Vagina (tissue), 2 donors: ENCODE measurements at regions not wholly inside any gene's neighbourhood (a gene's known extent, or its start where the extent isn't known, plus 50 kb on each side); places are given as distances from the start of the nearest gene placed in this dataset.

Source experiments
- DNase-seq, 2 donors: peaks; one replicate each; pipeline ENCODE4 v3.0.0-alpha.2; 2017; ENCODE audit errors: extremely low spot score in 2 of 2
- H3K27ac ChIP-seq: fragments of 200-600 bp; sonication (generic); one replicate; pipeline ENCODE4 v1.5.1; 2019
- H3K27me3 ChIP-seq: fragments of 200-600 bp; sonication (generic); one replicate; pipeline ENCODE4 v1.5.1; 2019
- H3K36me3 ChIP-seq, 2 donors: fragments of 200-600 bp; sonication (generic); one replicate each; pipeline ENCODE4 v1.5.1; 2017 to 2019
- H3K4me1 ChIP-seq: fragments of 200-600 bp; sonication (generic); one replicate; pipeline ENCODE4 v1.5.1; 2019
- H3K4me3 ChIP-seq, 2 donors: fragments of 200-600 bp; sonication (generic); 1 replicate in 1 of 2; 2 replicates in 1 of 2; pipeline ENCODE4 v1.5.1; 2016 to 2019
- H3K9me3 ChIP-seq: fragments of 200-600 bp; sonication (generic); one replicate; pipeline ENCODE4 v1.5.1; 2019
- POLR2A ChIP-seq, 2 donors: fragments of 450-650 bp; IDR thresholded peaks; one replicate each; pipeline ENCODE4 v1.6.1; 2017; ENCODE audit warnings: antibody characterized with exemption in 2 of 2, mild to moderate bottlenecking in 2 of 2, moderate library complexity in 2 of 2
- POLR2AphosphoS5 ChIP-seq, 2 donors: sonication (generic); formaldehyde crosslinking; IDR thresholded peaks; one replicate each; pipeline ENCODE4 v1.9.0; 2017; ENCODE audit warnings: antibody characterized with exemption in 2 of 2, mild to moderate bottlenecking in 2 of 2, low read depth in 1 of 2; ENCODE audit not compliant: insufficient read depth in 1 of 2
- intact Hi-C: fragments of 100-400 bp; cut with DNase I; formaldehyde crosslinking; loops from one replicate; pipeline ENCODE4 v1.15.1; 2023
- TF ChIP-seq, protein P1 (sequence below), 3 experiments: fragments of 450-650 bp in 2 of 3; fragments of 200-600 bp in 1 of 3; sonication (generic) in 1 of 3; IDR thresholded peaks; one replicate each; pipeline ENCODE4 v1.5.1; 2017 to 2019; ENCODE audit warnings: antibody characterized with exemption in 3 of 3, mild to moderate bottlenecking in 2 of 3, moderate library complexity in 2 of 3

- Histone ChIP-seq H3K27ac (no peak overlapping the region), H3K27me3 (no peaks in the 10 kb centered on the region), H3K4me1 (no peaks in the 10 kb centered on the region), H3K36me3 (no peaks in the 10 kb centered on the region), H3K4me3 (no peak overlapping the region), H3K9me3 (no peaks in the 10 kb centered on the region)
- TF ChIP-seq POLR2A (IDR thresholded peaks at IDR 0.05) (no peak), POLR2AphosphoS5 (IDR thresholded peaks at IDR 0.05; ENCODE audit: insufficient read depth in 1 of 2, low read depth in 1 of 2) (no peak)
- TF ChIP-seq, protein P1, sequence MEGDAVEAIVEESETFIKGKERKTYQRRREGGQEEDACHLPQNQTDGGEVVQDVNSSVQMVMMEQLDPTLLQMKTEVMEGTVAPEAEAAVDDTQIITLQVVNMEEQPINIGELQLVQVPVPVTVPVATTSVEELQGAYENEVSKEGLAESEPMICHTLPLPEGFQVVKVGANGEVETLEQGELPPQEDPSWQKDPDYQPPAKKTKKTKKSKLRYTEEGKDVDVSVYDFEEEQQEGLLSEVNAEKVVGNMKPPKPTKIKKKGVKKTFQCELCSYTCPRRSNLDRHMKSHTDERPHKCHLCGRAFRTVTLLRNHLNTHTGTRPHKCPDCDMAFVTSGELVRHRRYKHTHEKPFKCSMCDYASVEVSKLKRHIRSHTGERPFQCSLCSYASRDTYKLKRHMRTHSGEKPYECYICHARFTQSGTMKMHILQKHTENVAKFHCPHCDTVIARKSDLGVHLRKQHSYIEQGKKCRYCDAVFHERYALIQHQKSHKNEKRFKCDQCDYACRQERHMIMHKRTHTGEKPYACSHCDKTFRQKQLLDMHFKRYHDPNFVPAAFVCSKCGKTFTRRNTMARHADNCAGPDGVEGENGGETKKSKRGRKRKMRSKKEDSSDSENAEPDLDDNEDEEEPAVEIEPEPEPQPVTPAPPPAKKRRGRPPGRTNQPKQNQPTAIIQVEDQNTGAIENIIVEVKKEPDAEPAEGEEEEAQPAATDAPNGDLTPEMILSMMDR (IDR thresholded peaks at IDR 0.05), result no peak
- intact Hi-C loops, result no loop called here
- no peak for DNase-seq
Measured at GRCh38 chr5:101543780-101544179, 640.7 kb upstream of the ST8SIA4 start.

DNA sequence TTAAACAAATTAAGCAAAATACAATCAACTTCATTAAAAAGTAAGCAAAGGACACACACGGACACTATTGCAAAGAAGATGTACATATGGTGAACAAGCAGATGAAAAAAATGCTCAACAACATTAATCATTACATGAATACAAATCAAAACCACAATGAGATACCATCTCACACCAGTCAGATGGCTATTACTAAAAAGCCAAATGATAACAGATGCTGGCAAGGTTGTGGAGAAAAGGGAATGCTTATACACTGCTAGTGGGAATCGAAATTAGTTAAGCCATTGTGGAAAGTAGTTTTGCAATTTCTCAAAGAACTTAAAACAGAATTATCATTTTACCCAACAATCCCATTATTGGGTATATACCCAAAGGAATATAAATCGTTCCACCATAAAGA lies 636.2 kb upstream of the ST8SIA4 start:
- no peaks in the 10 kb centered on the region for H3K4me1 ChIP-seq
- intact Hi-C loops, result no loop called here
- DNase-seq, result no peak
- no peaks in the 10 kb centered on the region for H3K36me3 ChIP-seq
- H3K27me3 ChIP-seq, result no peaks in the 10 kb centered on the region
- no peak overlapping the region for H3K27ac ChIP-seq
- H3K4me3 ChIP-seq, result no peak overlapping the region
- no peaks in the 10 kb centered on the region for H3K9me3 ChIP-seq
- TF ChIP-seq, protein P1 (IDR thresholded peaks at IDR 0.05), result no peak
- TF ChIP-seq POLR2AphosphoS5 (IDR thresholded peaks at IDR 0.05; ENCODE audit: insufficient read depth in 1 of 2, low read depth in 1 of 2), result no peak
- no peak for TF ChIP-seq POLR2A (IDR thresholded peaks at IDR 0.05)

- no peak overlapping the region for H3K27ac ChIP-seq
- TF ChIP-seq, protein P1 (IDR thresholded peaks at IDR 0.05), result no peak
- no peak for TF ChIP-seq POLR2AphosphoS5 (IDR thresholded peaks at IDR 0.05; ENCODE audit: insufficient read depth in 1 of 2, low read depth in 1 of 2)
- TF ChIP-seq POLR2A (IDR thresholded peaks at IDR 0.05), result no peak
- no peaks in the 10 kb centered on the region for H3K36me3 ChIP-seq
- no peak for DNase-seq
- H3K27me3 ChIP-seq, result no peaks in the 10 kb centered on the region
- H3K4me3 ChIP-seq, result no peak overlapping the region
- intact Hi-C loops, result no loop called here
- H3K4me1 ChIP-seq, result no peaks in the 10 kb centered on the region
- H3K9me3 ChIP-seq, result no peaks in the 10 kb centered on the region
Measured at GRCh38 chr5:101535626-101536025, 632.5 kb upstream of the ST8SIA4 start.

GRCh38 chr5:101534491-101535110 lies 631.5 kb upstream of the ST8SIA4 start:
- Histone ChIP-seq H3K36me3 (no peaks in the 10 kb centered on the region), H3K27me3 (no peaks in the 10 kb centered on the region), H3K27ac (no peak overlapping the region), H3K4me3 (no peak overlapping the region), H3K4me1 (no peaks in the 10 kb centered on the region), H3K9me3 (no peaks in the 10 kb centered on the region)
- TF ChIP-seq, protein P1 (IDR thresholded peaks at IDR 0.05), result no peak
- no peak for TF ChIP-seq POLR2AphosphoS5 (IDR thresholded peaks at IDR 0.05; ENCODE audit: insufficient read depth in 1 of 2, low read depth in 1 of 2)
- no peak for TF ChIP-seq POLR2A (IDR thresholded peaks at IDR 0.05)
- intact Hi-C loops, result no loop called here
- no peak for DNase-seq

DNA sequence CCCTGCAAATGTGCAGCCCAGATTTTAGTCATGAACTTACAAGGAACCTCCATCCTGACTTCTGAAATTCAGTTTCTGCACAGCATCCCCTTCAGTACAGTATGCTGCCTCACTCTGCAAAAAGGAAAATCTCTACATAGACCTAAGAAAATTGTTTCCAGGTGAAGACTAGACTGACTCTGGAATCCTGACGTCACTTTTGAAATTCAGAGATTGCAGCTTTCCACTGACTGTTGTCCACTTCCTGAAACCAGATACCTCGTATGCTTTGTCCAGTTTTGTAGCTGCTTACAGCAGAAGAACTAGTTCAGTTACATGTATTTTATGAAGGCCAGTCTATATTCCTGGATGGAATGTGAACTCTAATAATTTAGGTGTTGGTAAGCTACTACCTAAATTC lies 629.3 kb upstream of the ST8SIA4 start:
- H3K27me3 ChIP-seq, result no peaks in the 10 kb centered on the region
- H3K9me3 ChIP-seq, result no peaks in the 10 kb centered on the region
- DNase-seq, result no peak
- no peak overlapping the region for H3K4me3 ChIP-seq
- no peak for TF ChIP-seq POLR2AphosphoS5 (IDR thresholded peaks at IDR 0.05; ENCODE audit: insufficient read depth in 1 of 2, low read depth in 1 of 2)
- TF ChIP-seq POLR2A (IDR thresholded peaks at IDR 0.05), result no peak
- TF ChIP-seq, protein P1 (IDR thresholded peaks at IDR 0.05), result no peak
- intact Hi-C loops, result no loop called here
- H3K4me1 ChIP-seq, result no peaks in the 10 kb centered on the region
- no peaks in the 10 kb centered on the region for H3K36me3 ChIP-seq
- H3K27ac ChIP-seq, result no peak overlapping the region
